Liver (tissue), 7 donors: ENCODE measurements at regions not wholly inside any gene's neighbourhood (a gene's known extent, or its start where the extent isn't known, plus 50 kb on each side); places are given as distances from the start of the nearest gene placed in this dataset.

Source experiments
- DNase-seq: peaks from one replicate; pipeline ENCODE4 v3.0.0-alpha.2; 2017; ENCODE audit warnings: low spot score
- H3K27ac ChIP-seq, 2 donors: one replicate each; pipeline ENCODE4 v1.7.0; 2013; ENCODE audit warnings: inconsistent platforms in 2 of 2, low read length in 2 of 2, control low read depth in 1 of 2, low read depth in 1 of 2, mild to moderate bottlenecking in 1 of 2
- H3K27me3 ChIP-seq, 4 donors: one replicate each; pipeline versions ENCODE4 v1.6.1 to v1.7.0; 2013; ENCODE audit warnings: low read length in 3 of 4, inconsistent platforms in 1 of 4, mild to moderate bottlenecking in 1 of 4, moderate library complexity in 1 of 4; ENCODE audit not compliant: control insufficient read depth in 4 of 4, insufficient read depth in 4 of 4
- H3K36me3 ChIP-seq, 4 donors: one replicate each; pipeline versions ENCODE4 v1.6.1 to v1.7.0; 2013; ENCODE audit warnings: low read length in 3 of 4, mild to moderate bottlenecking in 3 of 4, low read depth in 1 of 4, moderate library complexity in 1 of 4; ENCODE audit not compliant: control insufficient read depth in 4 of 4, insufficient read depth in 3 of 4
- H3K4me1 ChIP-seq, 4 donors: one replicate each; pipeline versions ENCODE4 v1.6.1 to v1.7.0; 2013; ENCODE audit warnings: low read length in 3 of 4, mild to moderate bottlenecking in 3 of 4, moderate library complexity in 1 of 4; ENCODE audit not compliant: control insufficient read depth in 4 of 4, insufficient read depth in 4 of 4
- H3K4me3 ChIP-seq, 3 donors: one replicate each; pipeline versions ENCODE4 v1.6.1 to v1.7.0; 2013; ENCODE audit warnings: low read length in 3 of 3, control low read depth in 1 of 3, low read depth in 1 of 3, mild to moderate bottlenecking in 1 of 3
- H3K9ac ChIP-seq, 2 donors: one replicate each; pipeline ENCODE4 v1.7.0; 2013; ENCODE audit warnings: low read length in 2 of 2, mild to moderate bottlenecking in 2 of 2, moderate library complexity in 2 of 2, control low read depth in 1 of 2, low read depth in 1 of 2
- H3K9me3 ChIP-seq, 4 donors: one replicate each; pipeline versions ENCODE4 v1.6.1 to v1.7.0; 2013; ENCODE audit warnings: low read length in 3 of 4; ENCODE audit not compliant: control insufficient read depth in 4 of 4
- EGR1 ChIP-seq, 2 donors: IDR thresholded peaks; 2 replicates each; pipeline ENCODE4 v1.6.1; 2016 to 2018; ENCODE audit warnings: antibody characterized with exemption in 2 of 2, low read depth in 2 of 2
- FOXA1 ChIP-seq: IDR thresholded peaks from 2 replicates; pipeline ENCODE4 v1.6.1; 2016; ENCODE audit warnings: antibody characterized with exemption
- FOXA2 ChIP-seq: IDR thresholded peaks from 2 replicates; pipeline ENCODE4 v1.6.1; 2016; ENCODE audit warnings: antibody characterized with exemption
- GABPA ChIP-seq, 2 donors: IDR thresholded peaks in 1 of 2; conservative IDR thresholded peaks in 1 of 2; 2 replicates each; pipeline ENCODE4 v1.6.1; 2016; ENCODE audit warnings: antibody characterized with exemption in 2 of 2, mild to moderate bottlenecking in 1 of 2, moderate library complexity in 1 of 2
- HNF4A ChIP-seq, 2 donors: conservative IDR thresholded peaks; 2 replicates each; pipeline ENCODE4 v1.6.1; 2016; ENCODE audit warnings: antibody characterized with exemption in 2 of 2, mild to moderate bottlenecking in 2 of 2
- HNF4G ChIP-seq: IDR thresholded peaks from 2 replicates; pipeline ENCODE4 v1.6.1; 2016; ENCODE audit warnings: antibody characterized with exemption
- JUND ChIP-seq, 2 donors: IDR thresholded peaks; 2 replicates each; pipeline ENCODE4 v1.6.1; 2016; ENCODE audit warnings: antibody characterized with exemption in 2 of 2
- NR2F2 ChIP-seq: IDR thresholded peaks from 2 replicates; pipeline ENCODE4 v1.6.1; 2016; ENCODE audit warnings: antibody characterized with exemption
- RAD21 ChIP-seq, 2 donors: IDR thresholded peaks; 2 replicates each; pipeline ENCODE4 v1.6.1; 2016; ENCODE audit warnings: antibody characterized with exemption in 2 of 2, mild to moderate bottlenecking in 2 of 2
- RXRA ChIP-seq, 2 donors: IDR thresholded peaks; 2 replicates each; pipeline ENCODE4 v1.6.1; 2017 to 2018; ENCODE audit warnings: antibody characterized with exemption in 2 of 2, mild to moderate bottlenecking in 1 of 2
- SP1 ChIP-seq: IDR thresholded peaks from 2 replicates; pipeline ENCODE4 v1.6.1; 2018; ENCODE audit warnings: antibody characterized with exemption, mild to moderate bottlenecking
- TAF1 ChIP-seq: conservative IDR thresholded peaks from 2 replicates; pipeline ENCODE4 v1.6.1; 2016; ENCODE audit warnings: antibody characterized with exemption, mild to moderate bottlenecking
- YY1 ChIP-seq: IDR thresholded peaks from 2 replicates; pipeline ENCODE4 v1.6.1; 2016; ENCODE audit warnings: antibody characterized with exemption, mild to moderate bottlenecking
- TF ChIP-seq, protein P1 (sequence below): IDR thresholded peaks from 2 replicates; pipeline ENCODE4 v1.6.1; 2016; ENCODE audit warnings: antibody characterized with exemption, mild to moderate bottlenecking
- TF ChIP-seq, protein P2 (sequence below): IDR thresholded peaks from 2 replicates; pipeline ENCODE4 v1.6.1; 2016; ENCODE audit warnings: antibody characterized with exemption
- TF ChIP-seq, protein P3 (sequence below): IDR thresholded peaks from 2 replicates; pipeline ENCODE4 v1.6.1; 2016; ENCODE audit warnings: antibody characterized with exemption
- TF ChIP-seq, protein P4 (sequence below): fragments of 150-350 bp; IDR thresholded peaks from 2 replicates; pipeline ENCODE4 v1.5.1; 2017; ENCODE audit warnings: improper control_type of control experiment, low read depth, low read length; ENCODE audit not compliant: missing input control
- TF ChIP-seq, protein P5 (sequence below): IDR thresholded peaks from 2 replicates; pipeline ENCODE4 v1.6.1; 2016; ENCODE audit warnings: antibody characterized with exemption
- donor health status: healthy.
- donor health status: healthy.
- donor health status: healthy.
- donor health status: healthy.

DNA sequence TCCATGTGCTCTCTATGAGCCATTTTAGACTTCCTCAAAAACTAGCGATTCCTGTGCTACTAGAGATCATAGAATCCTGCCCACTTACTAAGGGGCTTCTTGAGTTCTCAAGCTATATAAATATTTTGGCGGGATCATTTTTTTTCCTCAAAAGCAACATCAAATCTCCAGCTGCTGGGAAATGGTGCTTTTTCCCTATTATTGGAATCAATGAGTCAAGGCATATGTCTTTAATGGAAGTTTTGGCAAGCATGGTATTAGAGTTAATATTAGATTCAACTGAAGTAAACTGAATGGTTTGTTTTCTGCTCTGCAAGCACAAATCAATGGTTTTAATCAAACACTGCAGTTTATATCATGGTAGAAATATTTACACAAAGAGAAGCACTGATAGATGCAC lies 369.9 kb upstream of the PTGER4 start (continued):
- TF ChIP-seq, protein P1, sequence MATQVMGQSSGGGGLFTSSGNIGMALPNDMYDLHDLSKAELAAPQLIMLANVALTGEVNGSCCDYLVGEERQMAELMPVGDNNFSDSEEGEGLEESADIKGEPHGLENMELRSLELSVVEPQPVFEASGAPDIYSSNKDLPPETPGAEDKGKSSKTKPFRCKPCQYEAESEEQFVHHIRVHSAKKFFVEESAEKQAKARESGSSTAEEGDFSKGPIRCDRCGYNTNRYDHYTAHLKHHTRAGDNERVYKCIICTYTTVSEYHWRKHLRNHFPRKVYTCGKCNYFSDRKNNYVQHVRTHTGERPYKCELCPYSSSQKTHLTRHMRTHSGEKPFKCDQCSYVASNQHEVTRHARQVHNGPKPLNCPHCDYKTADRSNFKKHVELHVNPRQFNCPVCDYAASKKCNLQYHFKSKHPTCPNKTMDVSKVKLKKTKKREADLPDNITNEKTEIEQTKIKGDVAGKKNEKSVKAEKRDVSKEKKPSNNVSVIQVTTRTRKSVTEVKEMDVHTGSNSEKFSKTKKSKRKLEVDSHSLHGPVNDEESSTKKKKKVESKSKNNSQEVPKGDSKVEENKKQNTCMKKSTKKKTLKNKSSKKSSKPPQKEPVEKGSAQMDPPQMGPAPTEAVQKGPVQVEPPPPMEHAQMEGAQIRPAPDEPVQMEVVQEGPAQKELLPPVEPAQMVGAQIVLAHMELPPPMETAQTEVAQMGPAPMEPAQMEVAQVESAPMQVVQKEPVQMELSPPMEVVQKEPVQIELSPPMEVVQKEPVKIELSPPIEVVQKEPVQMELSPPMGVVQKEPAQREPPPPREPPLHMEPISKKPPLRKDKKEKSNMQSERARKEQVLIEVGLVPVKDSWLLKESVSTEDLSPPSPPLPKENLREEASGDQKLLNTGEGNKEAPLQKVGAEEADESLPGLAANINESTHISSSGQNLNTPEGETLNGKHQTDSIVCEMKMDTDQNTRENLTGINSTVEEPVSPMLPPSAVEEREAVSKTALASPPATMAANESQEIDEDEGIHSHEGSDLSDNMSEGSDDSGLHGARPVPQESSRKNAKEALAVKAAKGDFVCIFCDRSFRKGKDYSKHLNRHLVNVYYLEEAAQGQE, result no peak
- TF ChIP-seq, protein P2, sequence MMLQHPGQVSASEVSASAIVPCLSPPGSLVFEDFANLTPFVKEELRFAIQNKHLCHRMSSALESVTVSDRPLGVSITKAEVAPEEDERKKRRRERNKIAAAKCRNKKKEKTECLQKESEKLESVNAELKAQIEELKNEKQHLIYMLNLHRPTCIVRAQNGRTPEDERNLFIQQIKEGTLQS, result no peak

DNA sequence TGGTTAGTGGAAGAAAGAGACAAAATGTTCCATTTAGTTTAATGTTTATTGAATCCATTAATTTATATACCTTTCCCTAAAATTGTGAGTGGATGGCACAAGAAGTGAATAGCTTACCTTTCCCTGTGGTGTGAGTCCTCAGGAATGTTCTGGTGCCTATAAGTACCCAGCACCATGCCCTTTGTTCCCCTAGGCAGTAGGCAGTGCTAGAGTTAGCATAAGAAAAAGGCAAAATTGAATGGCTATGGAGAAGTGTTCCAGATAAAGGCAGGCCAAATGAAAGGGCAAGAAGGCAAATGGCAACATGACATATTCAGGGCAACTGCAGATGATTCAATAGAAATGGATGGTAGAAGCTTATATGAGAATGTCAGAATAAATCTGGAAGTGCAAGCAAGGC lies 370.8 kb upstream of the PTGER4 start:
- no peak for DNase-seq

More for the DNA sequence above, 370.8 kb upstream of the PTGER4 start:
- no peaks in the 10 kb centered on the region for H3K36me3 ChIP-seq
- no peak overlapping the region for H3K4me3 ChIP-seq
- no peak for TF ChIP-seq RXRA (IDR thresholded peaks at IDR 0.05)
- TF ChIP-seq SP1, result no peak
- TF ChIP-seq, protein P3, sequence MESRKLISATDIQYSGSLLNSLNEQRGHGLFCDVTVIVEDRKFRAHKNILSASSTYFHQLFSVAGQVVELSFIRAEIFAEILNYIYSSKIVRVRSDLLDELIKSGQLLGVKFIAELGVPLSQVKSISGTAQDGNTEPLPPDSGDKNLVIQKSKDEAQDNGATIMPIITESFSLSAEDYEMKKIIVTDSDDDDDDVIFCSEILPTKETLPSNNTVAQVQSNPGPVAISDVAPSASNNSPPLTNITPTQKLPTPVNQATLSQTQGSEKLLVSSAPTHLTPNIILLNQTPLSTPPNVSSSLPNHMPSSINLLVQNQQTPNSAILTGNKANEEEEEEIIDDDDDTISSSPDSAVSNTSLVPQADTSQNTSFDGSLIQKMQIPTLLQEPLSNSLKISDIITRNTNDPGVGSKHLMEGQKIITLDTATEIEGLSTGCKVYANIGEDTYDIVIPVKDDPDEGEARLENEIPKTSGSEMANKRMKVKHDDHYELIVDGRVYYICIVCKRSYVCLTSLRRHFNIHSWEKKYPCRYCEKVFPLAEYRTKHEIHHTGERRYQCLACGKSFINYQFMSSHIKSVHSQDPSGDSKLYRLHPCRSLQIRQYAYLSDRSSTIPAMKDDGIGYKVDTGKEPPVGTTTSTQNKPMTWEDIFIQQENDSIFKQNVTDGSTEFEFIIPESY, result no peak
- TF ChIP-seq TAF1, result no peak
- TF ChIP-seq, protein P4, sequence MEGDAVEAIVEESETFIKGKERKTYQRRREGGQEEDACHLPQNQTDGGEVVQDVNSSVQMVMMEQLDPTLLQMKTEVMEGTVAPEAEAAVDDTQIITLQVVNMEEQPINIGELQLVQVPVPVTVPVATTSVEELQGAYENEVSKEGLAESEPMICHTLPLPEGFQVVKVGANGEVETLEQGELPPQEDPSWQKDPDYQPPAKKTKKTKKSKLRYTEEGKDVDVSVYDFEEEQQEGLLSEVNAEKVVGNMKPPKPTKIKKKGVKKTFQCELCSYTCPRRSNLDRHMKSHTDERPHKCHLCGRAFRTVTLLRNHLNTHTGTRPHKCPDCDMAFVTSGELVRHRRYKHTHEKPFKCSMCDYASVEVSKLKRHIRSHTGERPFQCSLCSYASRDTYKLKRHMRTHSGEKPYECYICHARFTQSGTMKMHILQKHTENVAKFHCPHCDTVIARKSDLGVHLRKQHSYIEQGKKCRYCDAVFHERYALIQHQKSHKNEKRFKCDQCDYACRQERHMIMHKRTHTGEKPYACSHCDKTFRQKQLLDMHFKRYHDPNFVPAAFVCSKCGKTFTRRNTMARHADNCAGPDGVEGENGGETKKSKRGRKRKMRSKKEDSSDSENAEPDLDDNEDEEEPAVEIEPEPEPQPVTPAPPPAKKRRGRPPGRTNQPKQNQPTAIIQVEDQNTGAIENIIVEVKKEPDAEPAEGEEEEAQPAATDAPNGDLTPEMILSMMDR, result no peak
- TF ChIP-seq, protein P1, result no peak
- TF ChIP-seq EGR1 (IDR thresholded peaks at IDR 0.05; ENCODE audit: low read depth in 2 of 2), result no peak
- TF ChIP-seq JUND (IDR thresholded peaks at IDR 0.05), result no peak
- TF ChIP-seq GABPA (IDR thresholded peaks at IDR 0.05 in 1 of 2, conservative IDR thresholded peaks at IDR 0.05 in 1 of 2), result no peak
- no peak for TF ChIP-seq FOXA1
- TF ChIP-seq FOXA2, result no peak
- no peak for TF ChIP-seq RAD21 (IDR thresholded peaks at IDR 0.05)
- no peak for TF ChIP-seq NR2F2
- TF ChIP-seq HNF4A (conservative IDR thresholded peaks at IDR 0.05), result no peak
- TF ChIP-seq, protein P5, sequence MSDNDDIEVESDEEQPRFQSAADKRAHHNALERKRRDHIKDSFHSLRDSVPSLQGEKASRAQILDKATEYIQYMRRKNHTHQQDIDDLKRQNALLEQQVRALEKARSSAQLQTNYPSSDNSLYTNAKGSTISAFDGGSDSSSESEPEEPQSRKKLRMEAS, result no peak
- TF ChIP-seq YY1, result no peak
- TF ChIP-seq HNF4G, result no peak
- TF ChIP-seq, protein P2, result no peak
- H3K27ac ChIP-seq, result no peak overlapping the region
- H3K9me3 ChIP-seq, result no peaks in the 10 kb centered on the region
- peaks cover 0 to 2% (median 0%) of the 10 kb centered on the region in 4 donors for H3K27me3 ChIP-seq
- no peaks in the 10 kb centered on the region for H3K4me1 ChIP-seq
- no peak overlapping the region for H3K9ac ChIP-seq
